GM18502 (cell line): ENCODE measurements at regions not wholly inside any gene's neighbourhood (a gene's known extent, or its start where the extent isn't known, plus 50 kb on each side); places are given as distances from the start of the nearest gene placed in this dataset.

Source experiments
- ATAC-seq: cut with Tn5 transposase; IDR thresholded peaks from one replicate; pipeline ENCODE4 v1.9.1; 2021; ENCODE audit warnings: mild to moderate bottlenecking; ENCODE audit not compliant: unreplicated experiment, poor library complexity

DNA sequence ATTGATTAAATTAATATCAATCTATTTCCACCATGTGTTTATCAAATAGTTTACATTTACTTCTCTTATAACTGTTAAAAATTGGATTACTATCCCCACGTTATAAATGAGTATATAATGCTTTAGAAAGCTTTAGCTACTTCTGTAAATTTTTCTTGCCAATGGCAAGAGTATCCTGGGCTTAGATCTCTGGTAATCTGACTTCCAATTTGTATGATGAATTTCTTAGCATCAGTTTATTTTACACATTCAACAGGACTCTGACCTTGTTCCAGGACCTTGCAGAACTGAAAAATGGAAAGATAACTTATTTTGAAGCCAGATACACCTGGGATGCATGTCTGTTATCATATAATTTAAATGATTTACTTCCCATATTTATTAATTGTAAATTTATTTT lies 2759.4 kb downstream of the PCDH9 start:
- ATAC-seq: no peak

DNA sequence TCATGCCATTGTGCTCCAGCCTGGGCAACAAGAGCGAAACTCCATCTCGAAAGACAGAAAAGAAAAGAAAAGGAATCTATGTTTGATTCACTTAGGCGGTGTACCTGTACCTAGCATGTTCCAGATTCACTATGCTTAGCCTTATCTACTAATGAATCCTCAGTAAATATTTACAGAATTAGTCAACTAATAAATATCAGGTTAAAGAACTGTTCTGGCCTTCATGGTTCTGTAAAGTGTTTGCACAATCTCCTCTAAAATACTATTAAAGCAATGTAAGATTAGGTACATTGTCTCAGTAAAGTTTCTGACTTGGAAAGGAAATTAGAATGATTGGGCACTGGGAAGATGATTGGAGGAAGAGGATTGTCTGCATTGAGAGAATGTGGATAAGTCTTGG lies 2770.4 kb downstream of the PCDH9 start:
- no peak for ATAC-seq

DNA sequence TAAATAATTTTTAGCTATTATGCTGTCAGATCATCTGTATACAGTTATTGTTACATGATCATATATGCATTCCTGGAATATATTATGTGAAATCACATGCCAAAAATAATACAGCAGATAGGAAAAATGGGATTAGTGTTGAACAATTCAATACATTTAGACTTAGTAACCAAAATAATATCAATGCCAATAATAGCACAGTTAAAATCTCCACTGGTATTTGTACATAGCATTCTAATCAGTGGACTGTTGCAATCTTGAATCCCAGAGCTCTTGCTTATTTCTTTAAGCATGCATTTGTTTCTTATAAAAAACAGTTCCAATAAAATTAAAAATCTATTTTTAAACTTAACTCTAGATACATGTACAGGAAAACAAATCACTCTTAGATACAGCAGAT lies 2772.2 kb downstream of the PCDH9 start:
- ATAC-seq: no peak

DNA sequence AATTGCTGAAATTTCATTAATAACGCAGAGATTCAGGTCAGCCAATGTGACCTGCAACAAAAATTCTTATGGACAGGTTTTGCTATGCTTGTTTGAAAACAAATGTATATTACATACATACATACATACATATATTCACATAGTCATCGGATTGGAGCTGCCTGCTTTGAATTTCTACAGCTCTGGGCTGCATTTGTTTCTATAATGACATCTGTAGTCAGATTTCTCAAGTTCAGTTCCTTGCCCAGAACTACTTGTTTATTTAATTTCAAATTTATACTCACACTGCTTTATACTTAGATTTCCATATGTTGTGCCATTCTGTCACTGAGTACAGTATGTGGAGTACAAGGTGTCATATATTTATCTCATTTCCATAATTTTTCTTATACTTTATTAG lies 2775.0 kb downstream of the PCDH9 start:
- ATAC-seq: no peak

DNA sequence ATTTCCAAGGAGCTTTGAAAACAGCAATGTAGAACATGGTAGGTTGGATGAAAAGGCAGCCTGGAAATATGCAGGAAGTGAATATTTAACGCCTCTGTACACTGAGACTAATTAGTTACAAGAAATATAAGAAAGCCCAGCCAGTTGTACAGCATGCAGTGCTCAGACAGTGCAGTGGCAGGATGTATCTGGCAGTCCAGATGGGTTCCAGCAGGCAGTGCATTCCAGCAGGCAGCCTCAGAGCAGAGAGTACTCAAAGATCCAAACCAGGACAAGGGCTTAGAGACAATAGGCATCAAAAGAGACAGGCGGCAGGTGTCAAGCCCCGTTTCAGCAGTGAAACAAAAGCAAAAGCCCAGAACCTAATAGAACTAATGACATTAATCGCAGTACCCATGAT lies 2776.3 kb downstream of the PCDH9 start:
- no peak for ATAC-seq

DNA sequence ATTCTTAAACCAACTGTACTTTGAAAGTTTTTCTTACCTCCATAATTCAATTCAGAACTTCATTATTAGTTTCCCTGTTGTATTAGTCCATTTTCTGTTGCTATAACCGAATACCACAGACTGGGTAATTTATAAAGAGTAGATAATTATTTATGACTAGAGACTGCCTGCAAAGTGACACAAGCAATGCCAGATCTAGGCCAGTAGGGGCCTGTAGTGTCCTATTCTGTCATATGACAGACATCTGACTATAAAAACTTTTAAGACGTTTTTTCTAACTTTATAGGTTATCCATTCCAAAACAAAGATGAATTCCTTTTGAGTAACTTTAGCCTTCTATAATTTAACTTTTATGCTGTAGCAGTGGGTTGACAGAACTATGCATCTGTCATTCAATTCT lies 2783.8 kb downstream of the PCDH9 start:
- no peak for ATAC-seq

DNA sequence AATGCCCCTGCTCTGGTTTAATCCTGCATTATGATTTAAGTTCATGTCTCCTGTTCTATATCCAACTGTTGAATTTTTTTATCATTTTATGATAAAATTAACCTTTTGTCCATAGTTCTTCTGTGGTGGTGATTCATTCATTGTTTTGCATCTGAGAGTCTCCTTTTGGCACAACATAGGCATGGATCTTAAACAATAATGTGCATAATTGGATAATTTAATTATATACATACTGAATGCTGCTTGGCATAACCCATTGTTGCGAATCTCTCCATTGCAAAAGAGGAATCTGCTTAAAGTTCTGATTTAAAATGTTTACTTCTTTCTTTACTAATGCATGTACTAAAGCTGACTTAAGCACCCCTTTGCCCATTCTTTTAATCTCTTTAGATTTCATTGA lies 2788.4 kb downstream of the PCDH9 start:
- ATAC-seq: no peak

DNA sequence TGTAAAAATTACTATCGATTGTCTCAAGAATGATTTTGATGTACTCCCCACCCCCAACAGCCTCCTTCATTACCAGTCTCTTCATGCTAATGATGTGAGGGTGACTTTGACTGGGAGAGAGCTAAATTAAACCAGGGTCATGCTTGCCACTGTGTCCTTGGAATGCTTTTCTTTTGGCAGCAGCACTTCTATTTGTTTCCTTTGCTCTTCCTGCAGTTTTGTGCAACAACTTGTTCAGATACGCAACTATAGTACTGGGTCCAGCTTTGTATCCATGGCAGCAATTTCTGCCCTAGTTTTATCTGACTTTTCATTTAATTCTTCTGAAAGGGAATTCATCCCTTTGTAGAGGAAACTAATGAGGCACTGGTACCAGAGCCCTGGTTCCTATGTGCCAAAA lies 2792.1 kb downstream of the PCDH9 start:
- no peak for ATAC-seq

DNA sequence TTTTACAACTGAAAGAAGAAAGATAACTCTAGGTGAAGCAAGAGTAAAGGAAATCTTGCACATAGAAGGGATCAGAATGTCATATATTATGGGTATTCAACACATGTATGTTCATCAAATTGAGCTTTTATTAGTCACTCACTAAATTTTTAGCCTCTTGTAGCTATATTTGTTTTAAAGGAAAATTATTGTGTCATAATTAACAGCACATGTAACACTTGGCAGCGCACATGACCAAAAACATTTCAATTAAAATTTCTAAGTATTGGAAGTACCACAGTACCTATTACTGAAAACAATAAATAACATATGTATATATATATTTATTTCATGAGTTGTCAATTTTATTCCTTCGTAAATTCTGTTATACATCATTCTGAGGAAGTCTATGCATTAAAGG lies 2800.4 kb downstream of the PCDH9 start:
- ATAC-seq: no peak

DNA sequence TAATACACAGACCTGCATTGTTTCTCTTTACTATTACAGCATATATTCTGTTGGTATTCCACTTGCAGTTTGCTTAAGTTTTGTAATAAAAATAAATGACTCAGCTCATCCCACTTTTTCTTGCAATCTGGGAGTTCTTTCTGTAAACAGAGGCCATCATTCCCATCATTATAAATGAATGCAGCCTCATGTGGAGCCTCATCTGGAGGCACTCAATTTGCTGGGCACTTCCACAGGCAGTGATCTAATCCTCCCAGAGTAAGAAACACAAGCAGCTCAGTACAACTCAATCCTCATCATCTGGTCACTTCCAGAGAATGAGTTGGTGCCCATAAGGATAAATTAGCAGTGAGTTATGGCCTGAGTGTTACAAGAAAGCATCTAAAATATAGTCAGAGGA lies 2801.9 kb downstream of the PCDH9 start:
- no peak for ATAC-seq

DNA sequence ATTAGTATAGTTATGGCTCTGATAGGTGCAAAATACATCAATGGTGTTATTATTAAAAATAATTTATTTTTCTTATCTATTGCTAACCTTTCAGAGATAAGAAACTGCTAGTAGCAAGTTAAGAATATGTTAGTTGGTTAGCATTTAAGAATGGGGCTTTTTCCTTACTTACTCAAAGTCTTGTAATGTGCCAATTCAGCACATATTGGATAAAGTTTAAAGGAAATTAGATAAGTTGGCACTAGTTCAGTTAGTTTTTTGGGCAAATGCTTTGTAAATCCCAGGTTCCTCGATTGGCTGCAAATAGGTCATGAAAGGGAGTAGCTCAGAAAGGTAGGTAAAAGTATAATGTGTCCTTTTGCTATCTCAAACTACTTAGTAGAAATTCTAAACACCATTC lies 2806.7 kb downstream of the PCDH9 start:
- ATAC-seq: no peak

DNA sequence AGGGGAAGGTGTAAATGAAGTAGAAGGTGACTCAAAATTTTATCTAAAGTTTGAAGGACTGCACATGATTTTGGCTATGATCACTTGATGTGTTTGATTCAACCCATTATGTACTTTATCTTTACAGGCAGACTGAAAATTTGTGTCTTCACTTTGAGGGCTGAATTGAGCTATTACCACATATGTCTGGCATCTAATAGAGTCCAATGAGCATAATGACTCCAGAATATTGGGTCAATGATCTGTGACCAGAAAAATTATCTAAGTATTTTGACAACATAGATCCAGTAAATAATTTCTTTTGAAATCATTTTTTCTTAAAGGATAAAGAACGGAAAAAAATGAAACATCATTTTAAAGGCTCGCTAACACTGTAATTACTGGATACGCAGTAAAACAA lies 2810.0 kb downstream of the PCDH9 start:
- no peak for ATAC-seq

DNA sequence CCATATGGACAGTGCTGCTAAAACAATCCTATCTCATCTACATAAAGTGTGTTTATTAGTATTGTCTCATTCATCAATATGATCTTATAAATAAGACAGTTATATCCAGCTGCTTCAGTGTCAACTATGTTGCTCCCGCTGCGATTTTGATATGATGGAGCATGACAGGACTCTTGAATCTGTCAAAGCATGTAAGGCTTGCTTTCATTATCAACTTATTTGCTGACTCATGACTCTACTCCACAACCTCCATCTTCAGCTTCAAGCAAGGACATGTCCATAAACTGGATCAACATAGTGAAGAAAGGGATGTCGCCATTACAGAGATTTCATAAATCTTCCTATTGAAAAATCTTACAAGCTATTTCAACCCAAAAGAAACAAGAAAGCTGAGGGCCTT lies 2812.6 kb downstream of the PCDH9 start:
- ATAC-seq: no peak

DNA sequence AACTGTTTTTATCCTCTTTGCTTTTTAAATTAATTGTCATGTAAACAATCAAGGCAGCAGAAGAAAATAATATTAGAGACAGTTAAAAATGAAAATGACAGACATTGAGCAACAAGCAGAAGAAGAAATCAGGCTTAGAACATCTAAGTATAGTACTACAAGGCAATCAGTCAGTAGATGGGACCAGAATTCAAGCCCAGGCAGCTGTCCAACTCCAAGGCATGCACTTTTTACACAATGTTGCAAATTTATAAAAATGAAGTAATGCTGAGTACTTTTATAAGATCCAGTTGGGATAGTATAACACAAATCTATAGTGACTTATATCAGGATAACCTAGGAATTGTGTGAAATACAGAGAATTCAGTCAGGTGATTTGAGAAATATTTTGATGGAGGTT lies 2815.8 kb downstream of the PCDH9 start:
- ATAC-seq: no peak

DNA sequence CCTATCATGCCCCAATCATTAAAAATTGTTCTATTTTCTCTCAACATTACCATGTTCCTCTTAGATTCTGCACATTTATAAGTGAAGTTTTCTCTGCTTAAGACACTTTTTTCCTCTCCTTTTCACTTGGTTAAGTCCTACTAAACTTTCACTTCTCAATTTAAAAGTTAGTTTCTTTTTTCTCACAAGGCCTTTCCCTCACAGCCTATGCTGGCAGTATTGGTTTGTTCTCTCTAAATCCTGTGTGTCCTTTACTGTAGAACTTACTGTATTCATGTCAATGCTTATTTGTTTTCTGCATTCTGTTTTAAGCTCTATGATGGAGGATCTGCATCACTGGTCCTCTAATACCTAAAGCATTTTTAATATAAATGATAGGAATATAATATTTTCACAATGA lies 2816.6 kb downstream of the PCDH9 start:
- ATAC-seq: no peak

DNA sequence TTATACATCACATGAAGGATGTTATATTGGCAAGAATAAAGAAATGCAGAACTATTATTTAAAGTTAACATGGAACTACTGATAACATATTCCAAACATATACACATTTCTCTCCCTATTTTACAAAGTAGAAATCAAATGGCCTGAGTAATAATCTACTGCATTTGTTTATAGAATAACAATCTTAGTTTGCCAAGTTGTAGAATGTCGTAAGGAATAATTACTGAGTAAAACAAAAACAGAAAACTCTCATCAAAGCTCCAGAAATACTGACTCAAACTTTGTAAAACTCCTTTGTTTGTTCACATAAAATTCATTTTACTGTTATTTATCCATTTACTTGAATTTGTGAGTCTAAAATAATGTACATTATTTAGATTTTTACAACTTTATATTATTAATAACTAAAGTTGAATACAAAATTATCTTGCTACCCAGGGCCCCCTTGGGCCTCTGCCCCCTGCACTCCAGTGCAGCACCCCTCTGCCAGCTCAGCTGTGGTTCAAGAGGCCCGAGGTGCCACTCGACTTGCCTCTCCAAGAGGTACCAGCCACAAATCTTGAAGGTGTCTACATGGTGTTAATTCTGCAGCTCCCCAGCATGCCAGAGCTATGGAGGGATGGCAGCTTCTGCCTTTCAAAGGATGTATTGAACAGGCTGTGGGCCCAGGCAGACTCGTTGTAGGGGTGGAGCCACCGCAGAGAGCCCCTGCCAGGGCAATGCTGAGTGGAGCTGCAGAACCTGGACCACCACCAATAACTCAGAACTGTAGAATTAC lies 2819.7 kb downstream of the PCDH9 start:
- ATAC-seq: no peak

DNA sequence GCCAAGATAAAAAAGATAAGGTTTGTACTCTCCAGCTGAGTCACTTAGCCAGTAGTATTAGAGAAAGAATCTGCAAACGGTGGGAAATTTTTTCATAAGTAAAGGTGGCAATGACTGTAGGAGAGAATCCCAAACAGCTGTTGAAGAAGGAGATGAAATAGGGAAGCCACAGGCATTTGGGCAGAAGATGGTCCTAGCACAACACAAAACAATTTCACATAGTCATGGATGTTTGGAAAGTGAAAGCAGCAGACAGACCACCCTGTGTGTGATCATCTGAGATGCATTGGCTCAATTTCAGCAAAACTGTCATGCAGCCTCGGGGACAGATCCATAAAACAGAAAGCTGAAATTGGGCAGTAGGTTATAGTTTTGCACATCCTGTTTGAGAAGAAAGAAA lies 2832.4 kb downstream of the PCDH9 start:
- ATAC-seq: no peak

DNA sequence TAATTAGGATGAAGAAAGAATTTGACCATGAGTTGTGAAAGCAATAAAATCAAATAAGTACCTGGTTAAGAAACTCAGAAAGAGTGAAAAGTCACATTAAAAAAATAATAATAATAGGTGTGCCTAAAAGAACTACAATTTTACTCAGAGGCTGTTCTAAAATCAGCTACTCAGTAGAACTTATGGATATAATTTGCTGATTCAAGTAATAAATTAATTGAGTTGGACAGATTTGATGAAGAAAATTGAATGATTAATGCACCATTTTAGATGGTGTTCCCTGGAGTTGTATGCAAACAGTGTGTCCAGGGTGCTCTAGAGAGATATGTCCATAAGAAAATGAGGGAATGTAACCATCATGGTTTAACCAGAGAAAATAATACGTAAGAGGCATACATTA lies 2852.5 kb downstream of the PCDH9 start:
- no peak for ATAC-seq

DNA sequence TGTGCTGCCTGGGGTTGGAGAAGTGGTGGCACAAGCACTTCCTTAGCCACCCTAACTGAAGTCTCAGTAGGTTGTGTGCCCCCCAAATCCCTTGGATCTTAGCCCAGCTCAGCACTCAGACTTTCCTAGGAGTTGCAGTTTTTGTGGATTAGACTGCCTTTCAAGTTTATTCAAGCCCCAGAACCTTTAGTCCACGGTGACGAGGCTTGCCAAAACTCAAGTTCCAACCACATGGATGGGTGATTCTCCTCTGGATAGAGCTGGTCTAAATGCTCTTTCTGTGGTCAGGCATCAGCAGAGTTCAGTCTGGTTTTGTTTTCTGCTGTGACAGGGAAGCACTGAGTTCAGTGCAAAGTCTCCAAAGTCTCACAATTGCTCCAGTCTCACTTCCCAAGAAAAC lies 2858.7 kb downstream of the PCDH9 start:
- ATAC-seq: no peak

DNA sequence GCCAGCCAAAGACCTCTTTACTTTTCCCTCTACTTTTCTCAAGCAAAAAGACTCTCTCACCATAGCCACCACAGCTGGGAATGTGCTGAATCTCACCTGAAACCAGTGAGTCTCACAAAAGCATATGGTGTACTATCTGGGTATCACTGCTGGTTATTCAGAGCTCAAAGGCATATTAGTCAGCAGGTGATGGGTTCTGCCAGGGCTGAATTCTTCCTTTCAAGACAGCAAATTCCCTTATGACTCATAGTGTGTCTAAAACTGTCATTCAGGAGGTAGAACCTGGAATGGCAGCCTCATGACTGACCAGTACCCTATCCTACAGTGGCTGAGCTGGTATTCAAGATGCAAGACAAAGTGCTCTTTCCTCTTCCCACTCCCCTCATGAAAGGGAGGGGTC lies 2859.1 kb downstream of the PCDH9 start:
- ATAC-seq: no peak

DNA sequence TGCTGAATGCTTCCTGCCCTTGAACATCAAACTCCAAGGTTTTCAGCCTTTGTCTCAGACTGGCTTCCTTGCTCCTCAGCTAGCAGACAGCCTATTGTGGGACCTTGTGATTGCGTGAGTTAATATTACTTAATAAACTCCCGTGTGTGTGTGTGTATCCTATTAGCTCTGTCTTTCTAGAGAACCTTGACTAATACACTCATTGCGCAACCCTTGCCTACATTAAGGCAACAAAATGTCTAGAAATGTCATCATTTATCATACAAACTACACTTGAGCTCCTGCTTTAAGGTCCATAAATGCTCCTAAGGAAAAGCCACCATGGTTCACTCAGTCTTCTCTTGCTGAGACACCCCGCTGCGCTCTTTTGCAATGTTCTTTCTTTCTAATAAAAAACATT lies 2861.0 kb downstream of the PCDH9 start:
- ATAC-seq: no peak

DNA sequence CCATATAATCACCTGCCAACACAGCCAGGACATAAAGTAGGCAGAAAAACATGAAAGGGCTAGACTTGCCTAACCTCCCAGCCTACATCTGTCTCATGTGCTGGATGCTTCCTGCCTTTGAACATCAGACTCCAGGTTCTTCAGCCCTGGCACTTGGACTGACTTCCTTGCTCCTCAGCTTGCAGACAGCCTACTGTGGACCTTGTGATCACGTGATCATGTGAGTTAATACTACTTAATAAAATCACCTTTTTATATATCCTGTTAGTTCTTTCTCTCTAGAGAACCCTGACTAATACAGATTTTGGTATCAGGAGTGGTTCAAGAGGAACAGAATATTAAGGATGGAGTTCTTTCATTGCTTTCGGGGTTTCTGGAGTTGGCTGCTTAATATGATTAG lies 2867.6 kb downstream of the PCDH9 start:
- no peak for ATAC-seq

DNA sequence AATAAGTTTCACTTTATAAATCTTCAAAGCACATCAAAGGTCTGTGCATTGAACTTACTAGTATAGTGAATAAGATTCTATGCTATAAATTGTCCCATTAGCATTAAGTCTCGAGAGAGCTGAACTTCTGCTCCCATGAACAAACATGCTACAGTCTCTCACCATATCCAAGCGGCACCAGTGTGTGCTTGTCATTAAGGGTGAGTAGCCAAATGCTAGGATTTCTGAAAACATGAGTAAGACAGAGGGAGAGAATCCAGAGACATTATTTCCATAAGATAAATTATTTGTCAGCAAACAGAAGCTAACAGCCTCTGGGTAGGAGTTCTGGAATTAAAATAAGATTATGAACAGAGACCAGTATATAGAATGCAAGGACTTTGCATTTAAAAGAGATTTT lies 2882.5 kb downstream of the PCDH9 start:
- ATAC-seq: no peak
